Mucosa of rectum (tissue), 2 donors: ENCODE measurements at regions not wholly inside any gene's neighbourhood (a gene's known extent, or its start where the extent isn't known, plus 50 kb on each side); places are given as distances from the start of the nearest gene placed in this dataset.
"Not testable (repeated sequence)": the region's sequence is repeated elsewhere in the genome, so short reads cannot be mapped to it uniquely, and the experiment has no call there.

Experiments
- H3K27ac ChIP-seq, 2 donors: one replicate each; pipeline ENCODE4 v1.7.0; 2013; ENCODE audit warnings: inconsistent platforms in 2 of 2, low read depth in 2 of 2, low read length in 2 of 2
- H3K27me3 ChIP-seq, 2 donors: one replicate each; pipeline ENCODE4 v1.7.0; 2013; ENCODE audit warnings: low read length in 2 of 2; ENCODE audit not compliant: control insufficient read depth in 2 of 2, insufficient read depth in 2 of 2
- H3K36me3 ChIP-seq, 2 donors: one replicate each; pipeline ENCODE4 v1.7.0; 2013; ENCODE audit warnings: low read length in 2 of 2; ENCODE audit not compliant: control insufficient read depth in 2 of 2, insufficient read depth in 2 of 2
- H3K4me1 ChIP-seq, 2 donors: one replicate each; pipeline ENCODE4 v1.7.0; 2013; ENCODE audit warnings: low read length in 2 of 2, mild to moderate bottlenecking in 1 of 2; ENCODE audit not compliant: control insufficient read depth in 2 of 2, insufficient read depth in 2 of 2
- H3K4me3 ChIP-seq, 2 donors: one replicate each; pipeline ENCODE4 v1.7.0; 2013; ENCODE audit warnings: low read length in 2 of 2
- H3K9ac ChIP-seq, 2 donors: one replicate each; pipeline ENCODE4 v1.7.0; 2013; ENCODE audit warnings: low read length in 2 of 2, low read depth in 1 of 2, mild to moderate bottlenecking in 1 of 2
- H3K9me3 ChIP-seq, 2 donors: one replicate each; pipeline ENCODE4 v1.7.0; 2013; ENCODE audit warnings: low read length in 2 of 2; ENCODE audit not compliant: control insufficient read depth in 2 of 2
- donor health status: healthy.
- donor health status: Normal muscosa, but diverticular disease.

GRCh38 chr14:42510071-42510470 lies 903.4 kb downstream of the LRFN5 start:
- Histone ChIP-seq H3K27ac (no peak overlapping the region), H3K36me3 (no peaks in the 10 kb centered on the region), H3K4me3 (no peak overlapping the region), H3K9me3 (peaks cover 0 to 4% of the 10 kb centered on the region in 2 donors), H3K27me3 (no peaks in the 10 kb centered on the region), H3K9ac (no peak overlapping the region), H3K4me1 (no peaks in the 10 kb centered on the region)

GRCh38 chr14:42508209-42508946 lies 901.7 kb downstream of the LRFN5 start:
- Histone ChIP-seq H3K9ac (no peak overlapping the region), H3K36me3 (no peaks in the 10 kb centered on the region), H3K4me1 (no peaks in the 10 kb centered on the region), H3K27ac (no peak overlapping the region), H3K4me3 (no peak overlapping the region), H3K9me3 (peaks cover 0 to 4% of the 10 kb centered on the region in 2 donors), H3K27me3 (no peaks in the 10 kb centered on the region)

- no peaks in the 10 kb centered on the region for H3K27me3 ChIP-seq
- no peak overlapping the region for H3K9ac ChIP-seq
- no peak overlapping the region for H3K4me3 ChIP-seq
- H3K36me3 ChIP-seq, result no peaks in the 10 kb centered on the region
- H3K4me1 ChIP-seq, result no peaks in the 10 kb centered on the region
- peaks cover 0 to 3% of the 10 kb centered on the region in 2 donors for H3K9me3 ChIP-seq
- H3K27ac ChIP-seq, result no peak overlapping the region
Observed at GRCh38 chr14:42504433-42504832, 897.8 kb downstream of the LRFN5 start.

- Histone ChIP-seq H3K4me1 (no peaks in the 10 kb centered on the region), H3K9me3 (no peaks in the 10 kb centered on the region), H3K27me3 (no peaks in the 10 kb centered on the region), H3K9ac (no peak overlapping the region), H3K36me3 (no peaks in the 10 kb centered on the region), H3K4me3 (no peak overlapping the region), H3K27ac (no peak overlapping the region)
Observed at GRCh38 chr14:42499137-42499536, 892.5 kb downstream of the LRFN5 start.

GRCh38 chr14:42490536-42490935 lies 883.9 kb downstream of the LRFN5 start:
- Histone ChIP-seq H3K9ac (no peak overlapping the region), H3K27ac (no peak overlapping the region), H3K9me3 (no peaks in the 10 kb centered on the region), H3K27me3 (no peaks in the 10 kb centered on the region), H3K4me3 (no peak overlapping the region), H3K36me3 (no peaks in the 10 kb centered on the region), H3K4me1 (no peaks in the 10 kb centered on the region)

- H3K27me3 ChIP-seq, result no peaks in the 10 kb centered on the region
- no peak overlapping the region for H3K27ac ChIP-seq
- H3K9ac ChIP-seq, result no peak overlapping the region
- no peaks in the 10 kb centered on the region for H3K9me3 ChIP-seq
- no peaks in the 10 kb centered on the region for H3K4me1 ChIP-seq
- no peak overlapping the region for H3K4me3 ChIP-seq
- no peaks in the 10 kb centered on the region for H3K36me3 ChIP-seq
Observed at GRCh38 chr14:42488965-42489364, 882.3 kb downstream of the LRFN5 start.

- not testable (repeated sequence) for H3K36me3 ChIP-seq, H3K27ac ChIP-seq, H3K4me3 ChIP-seq, H3K9ac ChIP-seq, H3K9me3 ChIP-seq, H3K27me3 ChIP-seq, H3K4me1 ChIP-seq
Observed at GRCh38 chr14:42482345-42482971, 875.8 kb downstream of the LRFN5 start.

- not testable (repeated sequence) for H3K9ac ChIP-seq, H3K36me3 ChIP-seq, H3K4me3 ChIP-seq, H3K9me3 ChIP-seq, H3K4me1 ChIP-seq, H3K27me3 ChIP-seq, H3K27ac ChIP-seq
Observed at GRCh38 chr14:42481714-42482113, 875.0 kb downstream of the LRFN5 start.

GRCh38 chr14:42480255-42480654 lies 873.6 kb downstream of the LRFN5 start:
- no peaks in the 10 kb centered on the region for H3K36me3 ChIP-seq
- no peak overlapping the region for H3K27ac ChIP-seq
- no peak overlapping the region for H3K4me3 ChIP-seq
- H3K27me3 ChIP-seq, result no peaks in the 10 kb centered on the region
- peaks cover 0 to 2% of the 10 kb centered on the region in 2 donors for H3K9me3 ChIP-seq
- H3K4me1 ChIP-seq, result no peaks in the 10 kb centered on the region
- H3K9ac ChIP-seq, result no peak overlapping the region

- no peak overlapping the region for H3K27ac ChIP-seq
- no peaks in the 10 kb centered on the region for H3K4me1 ChIP-seq
- H3K36me3 ChIP-seq, result no peaks in the 10 kb centered on the region
- H3K9me3 ChIP-seq, result peaks cover 0 to 2% of the 10 kb centered on the region in 2 donors
- H3K4me3 ChIP-seq, result no peak overlapping the region
- H3K9ac ChIP-seq, result no peak overlapping the region
- no peaks in the 10 kb centered on the region for H3K27me3 ChIP-seq
Observed at GRCh38 chr14:42475289-42475688, 868.6 kb downstream of the LRFN5 start.
